SK-N-SH treated with all-trans-retinoic acid at 6 μM for 48 hours (cell line): ENCODE measurements at regions not wholly inside any gene's neighbourhood (a gene's known extent, or its start where the extent isn't known, plus 50 kb on each side); places are given as distances from the start of the nearest gene placed in this dataset.

ENCODE experiments used
- ATAC-seq: fragments of 200-7000 bp; cut with Tn5 transposase; 3 replicates; pipeline ENCODE4 v1.9.1; 2020; ENCODE audit warnings: mild to moderate bottlenecking, moderate library complexity
- ARNTL ChIP-seq: fragments of 450-650 bp; formaldehyde crosslinking; IDR thresholded peaks from 2 replicates; pipeline ENCODE4 v1.5.0; 2020; ENCODE audit warnings: low read depth, mild to moderate bottlenecking, moderate library complexity, borderline replicate concordance
- BACH2 ChIP-seq: fragments of 250-450 bp; sonication (Bioruptor Pico); IDR thresholded peaks from 2 replicates; pipeline ENCODE4 v1.9.0; 2021; ENCODE audit warnings: mild to moderate bottlenecking, borderline replicate concordance
- CREB5 ChIP-seq: fragments of 250-450 bp; sonication (Bioruptor Pico); IDR thresholded peaks from 2 replicates; pipeline ENCODE4 v1.5.1; 2020; ENCODE audit warnings: low read depth, mild to moderate bottlenecking, moderate library complexity
- GLIS3 ChIP-seq: fragments of 250-450 bp; sonication (Bioruptor Pico); IDR thresholded peaks from 2 replicates; pipeline ENCODE4 v1.5.0; 2020; ENCODE audit warnings: mild to moderate bottlenecking, moderate library complexity
- ISL1 ChIP-seq: fragments of 250-450 bp; sonication (Bioruptor Pico); IDR thresholded peaks from 2 replicates; pipeline ENCODE4 v2.1.2; 2022; ENCODE audit warnings: mild to moderate bottlenecking, moderate library complexity
- OSR1 ChIP-seq: fragments of 250-450 bp; sonication (Bioruptor Pico); IDR thresholded peaks from 2 replicates; pipeline ENCODE4 v1.8.0; 2022; ENCODE audit warnings: moderate library complexity, mild to moderate bottlenecking, inconsistent platforms
- PATZ1 ChIP-seq: fragments of 250-450 bp; sonication (Bioruptor Pico); IDR thresholded peaks from 2 replicates; pipeline ENCODE4 v1.8.0; 2020; ENCODE audit warnings: mild to moderate bottlenecking, moderate library complexity, borderline replicate concordance
- POU6F1 ChIP-seq: fragments of 250-450 bp; sonication (Bioruptor Pico); IDR thresholded peaks from 2 replicates; pipeline ENCODE4 v1.8.0; 2021; ENCODE audit warnings: low read depth, mild to moderate bottlenecking, moderate library complexity, borderline replicate concordance
- PPARA ChIP-seq: fragments of 250-450 bp; sonication (Bioruptor Pico); IDR thresholded peaks from 2 replicates; pipeline ENCODE4 v1.5.0; 2020; ENCODE audit warnings: mild to moderate bottlenecking, borderline replicate concordance
- RARB ChIP-seq: fragments of 250-450 bp; sonication (Bioruptor Pico); IDR thresholded peaks from 2 replicates; pipeline ENCODE4 v1.8.0; 2021; ENCODE audit warnings: mild to moderate bottlenecking, moderate library complexity
- SNAI2 ChIP-seq: fragments of 250-450 bp; sonication (Bioruptor Pico); IDR thresholded peaks from 2 replicates; pipeline ENCODE4 v1.5.0; 2020; ENCODE audit warnings: mild to moderate bottlenecking, moderate library complexity
- TCF4 ChIP-seq: fragments of 250-450 bp; sonication (Bioruptor Pico); IDR thresholded peaks from 2 replicates; pipeline ENCODE4 v1.8.0; 2021; ENCODE audit warnings: mild to moderate bottlenecking, moderate library complexity, borderline replicate concordance
- TOX ChIP-seq: fragments of 250-450 bp; sonication (Bioruptor Pico); IDR thresholded peaks from 2 replicates; pipeline ENCODE4 v1.8.0; 2021; ENCODE audit warnings: mild to moderate bottlenecking, moderate library complexity, borderline replicate concordance
- TSHZ2 ChIP-seq: fragments of 250-450 bp; sonication (Bioruptor Pico); IDR thresholded peaks from 2 replicates; pipeline ENCODE4 v1.5.0; 2020; ENCODE audit warnings: mild to moderate bottlenecking, moderate library complexity
- ZC3H10 ChIP-seq: fragments of 250-450 bp; sonication (Bioruptor Pico); IDR thresholded peaks from 2 replicates; pipeline ENCODE4 v1.5.1; 2021; ENCODE audit warnings: mild to moderate bottlenecking, moderate library complexity
- ZFP3 ChIP-seq: fragments of 250-450 bp; sonication (Bioruptor Pico); IDR thresholded peaks from 2 replicates; pipeline ENCODE4 v1.5.0; 2020; ENCODE audit warnings: mild to moderate bottlenecking, moderate library complexity
- ZFP30 ChIP-seq: fragments of 450-650 bp; formaldehyde crosslinking; IDR thresholded peaks from 2 replicates; pipeline ENCODE4 v1.5.0; 2022; ENCODE audit warnings: mild to moderate bottlenecking, moderate library complexity
- ZNF565 ChIP-seq: fragments of 450-650 bp; formaldehyde crosslinking; conservative IDR thresholded peaks from 2 replicates; pipeline ENCODE4 v1.5.0; 2020; ENCODE audit warnings: low read depth, mild to moderate bottlenecking, moderate library complexity
- ZNF70 ChIP-seq: fragments of 450-650 bp; formaldehyde crosslinking; IDR thresholded peaks from 2 replicates; pipeline ENCODE4 v1.5.0; 2020; ENCODE audit warnings: mild to moderate bottlenecking, moderate library complexity
- ZNF8 ChIP-seq: fragments of 450-650 bp; formaldehyde crosslinking; IDR thresholded peaks from 2 replicates; pipeline ENCODE4 v1.5.0; 2020; ENCODE audit warnings: mild to moderate bottlenecking, moderate library complexity

GRCh38 chr17:77528516-77529327 is 388.0 kb downstream of the SEC14L1 start:
- peak; percentile 73 for ATAC-seq
- TF ChIP-seq TSHZ2 (CRISPR knock-in tag) (peak; percentile 32; the same call in 1 of the 2 replicates), PPARA (CRISPR knock-in tag) (no peak), TCF4 (peak; percentile 38; the same call in 1 of the 2 replicates)

GRCh38 chr17:77529328-77529650 is 388.5 kb downstream of the SEC14L1 start:
- TF ChIP-seq PPARA (CRISPR knock-in tag) = no peak
- TF ChIP-seq GLIS3 (CRISPR knock-in tag) = no peak
- TF ChIP-seq TCF4 = no peak
- no peak for ATAC-seq

- no peak for ATAC-seq
- TF ChIP-seq PATZ1 (no peak), TCF4 (no peak), GLIS3 (CRISPR knock-in tag) (no peak), ISL1 (CRISPR knock-in tag) (no peak), OSR1 (no peak), ZNF70 (CRISPR knock-in tag) (no peak), TOX (CRISPR knock-in tag) (no peak), PPARA (CRISPR knock-in tag) (no peak), ZNF8 (CRISPR knock-in tag) (no peak), ZC3H10 (CRISPR knock-in tag) (no peak), ARNTL (no peak), POU6F1 (CRISPR knock-in tag) (no peak), SNAI2 (no peak), ZFP3 (CRISPR knock-in tag) (no peak), ZNF565 (no peak), ZFP30 (CRISPR knock-in tag) (no peak), BACH2 (CRISPR knock-in tag) (no peak), RARB (CRISPR knock-in tag) (no peak), TSHZ2 (CRISPR knock-in tag) (no peak), CREB5 (CRISPR knock-in tag) (no peak)
Measured at GRCh38 chr17:77530591-77530990, 389.8 kb downstream of the SEC14L1 start.
